A673 (cell line): ENCODE measurements at regions not wholly inside any gene's neighbourhood (a gene's known extent, or its start where the extent isn't known, plus 50 kb on each side); places are given as distances from the start of the nearest gene placed in this dataset.

Source experiments
- CTCF ChIP-seq: fragments of 300-800, 200-600 bp; sonication (generic); conservative IDR thresholded peaks from 2 replicates; pipeline ENCODE4 v1.5.1; 2017; ENCODE audit warnings: low read depth, mild to moderate bottlenecking, antibody characterized with exemption, low read length, moderate library complexity, mixed read lengths
- EZH2 ChIP-seq: fragments of 200-600 bp; sonication (generic); IDR thresholded peaks from 2 replicates; pipeline ENCODE4 v1.6.1; 2017; ENCODE audit warnings: borderline replicate concordance, low read depth, mild to moderate bottlenecking, mixed read lengths, antibody characterized with exemption, low read length; ENCODE audit not compliant: poor library complexity, severe bottlenecking

- no peak for TF ChIP-seq CTCF
- no peak for TF ChIP-seq EZH2
Measured at GRCh38 chr6:118710616-118711015, 59.2 kb upstream of the CEP85L start.
